Stimulated activated CD8-positive, alpha-beta memory T cell treated with anti-CD3 and anti-CD28 coated beads, Interleukin-15, amount 100 ng/mL, for 48 hours (primary cell): ENCODE measurements at regions not wholly inside any gene's neighbourhood (a gene's known extent, or its start where the extent isn't known, plus 50 kb on each side); places are given as distances from the start of the nearest gene placed in this dataset.
"Not testable (repeated sequence)": the region's sequence is repeated elsewhere in the genome, so short reads cannot be mapped to it uniquely, and the experiment has no call there.

Experiments used
- DNase-seq, 2 donors: peaks; one replicate each; pipeline ENCODE4 v3.0.0-alpha.2; 2020; ENCODE audit warnings: low read depth in 2 of 2

DNA sequence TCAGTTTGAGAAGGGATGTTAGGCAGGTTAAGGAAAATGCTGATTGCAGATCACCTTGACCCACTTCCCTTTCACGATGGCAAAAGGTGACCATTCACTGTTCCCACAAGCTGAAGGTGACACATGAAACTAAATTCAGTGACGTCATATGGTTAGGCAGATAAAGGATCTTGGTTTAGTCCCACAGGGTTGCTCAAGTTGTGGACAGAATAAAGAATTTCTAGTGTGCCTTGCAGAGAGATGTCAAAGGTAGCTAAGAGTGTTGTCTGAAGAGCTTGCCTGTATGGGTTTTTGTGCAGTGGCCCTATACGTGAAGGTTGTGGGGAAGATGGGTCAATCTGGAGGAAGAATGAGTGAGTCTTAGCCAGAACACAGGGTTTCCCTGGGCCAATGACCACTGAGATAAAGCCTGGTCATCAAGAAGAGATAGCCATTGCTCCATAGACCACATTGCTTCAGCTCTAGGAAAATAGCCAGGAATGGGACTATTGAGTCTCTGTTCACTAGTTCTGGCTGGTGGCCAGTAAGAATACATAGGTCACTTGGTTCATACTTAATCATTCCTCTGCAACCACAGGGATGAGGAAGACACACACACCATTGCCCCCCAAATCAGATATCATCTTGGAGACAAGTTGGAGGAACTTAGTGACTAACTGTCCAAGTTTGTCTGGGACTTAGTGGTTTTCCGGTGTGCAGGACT, 148.5 kb upstream of the ATXN1 start:
- no peak for DNase-seq

DNA sequence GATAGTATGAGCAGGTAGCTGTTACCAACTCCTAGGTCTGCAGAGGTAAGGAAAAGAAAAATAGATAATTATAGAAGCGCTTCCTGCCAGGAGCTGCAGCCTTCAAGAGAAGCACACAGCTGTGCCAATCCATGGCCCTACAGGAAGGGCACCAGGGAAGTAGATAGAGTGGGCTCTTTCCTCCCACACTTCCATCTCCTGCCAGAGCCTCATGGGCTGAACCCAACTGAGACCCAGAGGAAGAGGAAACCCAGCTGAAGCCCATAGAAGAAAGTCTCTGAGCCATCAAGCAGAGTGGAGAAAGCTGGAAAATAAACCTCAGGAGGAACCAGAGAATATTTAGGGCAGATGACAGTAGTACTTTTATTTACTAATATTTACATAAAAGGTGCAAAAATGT, 146.7 kb upstream of the ATXN1 start:
- no peak for DNase-seq

DNA sequence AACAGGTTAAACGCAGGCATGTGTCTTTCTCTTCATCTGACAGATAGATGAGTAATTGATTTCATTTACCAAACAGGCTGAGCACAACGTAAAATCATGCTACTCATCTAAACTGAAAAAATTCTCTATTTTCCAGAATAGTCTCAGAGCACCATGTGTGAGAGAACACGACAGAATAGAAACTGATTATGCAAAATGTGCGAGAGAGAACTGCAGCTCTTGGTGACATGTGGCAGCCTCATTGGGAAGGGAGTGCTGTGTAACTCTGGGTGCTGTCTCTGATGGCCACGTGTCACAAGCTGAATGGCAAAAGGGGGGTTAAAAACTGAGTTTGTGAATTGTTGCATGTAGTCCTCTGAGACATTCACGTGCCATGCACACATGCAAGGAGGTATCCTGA, 143.7 kb upstream of the ATXN1 start:
- no peak for DNase-seq

DNA sequence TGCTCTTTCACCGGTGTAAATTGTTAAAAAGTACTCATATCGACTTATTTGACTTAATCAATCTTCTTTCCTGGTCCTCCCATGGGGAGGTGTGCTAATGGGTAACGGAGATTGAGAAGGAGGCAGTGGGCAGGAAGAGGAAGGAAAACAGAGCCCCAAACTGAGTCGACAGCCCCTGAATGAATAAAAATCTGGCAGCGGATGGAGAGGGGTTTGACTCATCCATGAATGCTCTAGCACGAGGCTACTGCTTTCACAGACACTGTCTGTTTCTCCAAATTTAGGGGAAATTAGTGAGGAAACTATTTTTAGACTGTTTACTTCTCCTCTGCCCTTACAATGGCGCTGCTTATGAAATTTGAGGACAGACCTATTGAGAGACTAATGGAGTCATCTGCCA, 142.2 kb upstream of the ATXN1 start:
- DNase-seq = no peak

DNA sequence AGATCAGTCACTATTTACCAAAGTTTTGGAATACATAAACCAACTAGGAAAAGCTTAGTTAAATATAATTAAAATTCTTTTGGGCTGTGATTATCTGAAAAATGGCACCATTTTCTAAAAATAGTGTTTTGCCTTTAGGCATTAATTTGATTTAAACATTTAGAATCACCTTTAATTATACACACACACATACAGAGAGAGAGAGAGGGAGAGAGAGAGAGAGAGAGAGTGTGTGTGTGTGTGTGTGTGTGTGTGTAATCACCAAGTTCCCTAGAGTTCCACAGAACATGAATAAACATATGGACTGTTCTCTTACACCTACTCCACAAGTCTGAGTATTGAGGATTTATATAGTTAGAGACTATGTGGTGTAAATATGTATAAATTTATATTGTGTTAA, 141.2 kb upstream of the ATXN1 start:
- DNase-seq = no peak

DNA sequence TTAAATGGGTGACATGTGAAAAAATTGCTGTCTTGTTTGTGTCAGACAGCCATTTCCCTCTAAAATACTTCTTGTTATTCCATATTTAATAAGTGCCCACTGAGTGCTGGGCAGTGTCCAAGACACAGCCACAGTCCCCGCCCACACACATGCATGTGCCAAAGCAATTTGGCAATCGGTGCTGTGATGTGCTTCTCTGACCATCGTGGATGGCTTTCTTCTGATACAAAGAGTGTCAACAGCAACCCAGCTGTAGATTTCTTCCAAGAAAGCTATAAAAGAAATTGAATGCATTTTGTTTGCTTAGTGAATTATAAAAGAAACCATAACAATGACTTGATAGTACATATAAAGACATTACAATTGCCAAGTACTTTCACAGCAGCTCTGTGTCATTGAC, 140.5 kb upstream of the ATXN1 start:
- DNase-seq = no peak

DNA sequence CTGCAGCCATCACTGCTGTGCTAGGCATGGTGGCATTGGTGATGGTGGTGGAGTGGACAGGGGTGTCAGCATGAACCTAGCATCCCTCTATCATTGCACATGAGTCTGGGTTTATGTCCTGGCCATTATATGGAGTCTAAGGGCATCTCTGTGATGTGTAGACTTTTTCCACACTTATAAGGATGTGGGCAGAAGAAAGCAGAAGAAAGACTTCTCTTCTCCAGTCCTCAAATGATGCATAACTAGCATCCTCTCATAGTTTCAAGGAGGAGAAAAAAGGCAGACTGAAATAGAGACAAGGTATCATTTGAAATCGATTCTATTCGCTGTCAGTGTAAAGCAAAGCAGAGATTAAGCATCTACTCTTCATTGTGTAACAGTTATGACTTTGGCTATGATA, 140.0 kb upstream of the ATXN1 start:
- DNase-seq = no peak

DNA sequence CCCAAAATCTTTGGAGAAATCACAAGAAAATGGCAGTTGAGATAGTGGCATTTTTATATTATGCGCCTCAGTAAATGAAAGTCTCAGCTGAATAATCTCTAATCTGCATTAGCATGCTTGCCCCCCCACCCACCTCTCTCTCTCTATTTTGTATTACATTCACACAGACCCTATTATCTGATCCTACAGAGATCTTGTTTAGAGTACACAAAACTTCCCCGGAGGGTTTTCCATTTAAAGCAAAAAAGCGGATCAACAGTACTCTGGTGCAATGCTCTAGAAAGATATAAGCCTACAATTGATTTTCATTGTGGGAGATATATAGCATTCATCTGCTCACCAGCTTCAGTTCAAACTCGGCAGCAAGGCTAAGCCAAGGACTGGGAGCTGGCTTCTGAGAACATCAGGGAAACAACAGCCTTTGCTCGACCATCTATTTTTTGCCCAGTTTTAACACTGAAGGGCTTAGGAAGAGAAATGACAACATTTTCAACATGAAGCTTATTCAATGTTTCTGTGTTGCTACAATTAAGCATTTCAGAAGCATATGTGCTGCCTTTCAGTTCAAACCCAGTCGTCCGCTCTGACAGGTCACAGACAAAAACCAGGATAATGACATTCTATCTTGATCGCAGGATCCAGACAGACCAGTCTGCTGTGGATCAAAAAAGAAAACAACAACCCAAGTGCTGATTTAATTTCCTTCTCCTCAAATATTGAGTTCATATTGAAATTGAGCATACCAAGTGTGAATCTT, 137.6 kb upstream of the ATXN1 start:
- no peak for DNase-seq

DNA sequence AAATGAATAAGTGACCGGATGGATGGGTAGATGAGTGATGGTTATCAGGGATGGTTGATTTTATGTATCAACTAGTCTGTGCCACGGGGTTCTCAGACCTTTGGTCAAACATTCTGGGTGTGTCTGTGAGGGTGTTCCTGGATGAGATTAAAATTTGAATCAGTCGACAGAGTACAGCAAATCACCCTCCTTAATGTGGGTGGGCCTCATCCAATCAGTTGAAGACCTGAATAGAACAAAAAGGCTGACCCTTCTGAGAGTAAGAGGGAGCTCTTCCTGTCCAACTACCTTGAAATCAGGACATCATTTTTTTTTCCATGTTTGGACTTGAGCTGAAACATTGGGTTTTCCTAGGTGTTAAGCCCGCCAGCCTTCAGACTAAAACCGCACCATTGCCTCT, 136.4 kb upstream of the ATXN1 start:
- no peak for DNase-seq

DNA sequence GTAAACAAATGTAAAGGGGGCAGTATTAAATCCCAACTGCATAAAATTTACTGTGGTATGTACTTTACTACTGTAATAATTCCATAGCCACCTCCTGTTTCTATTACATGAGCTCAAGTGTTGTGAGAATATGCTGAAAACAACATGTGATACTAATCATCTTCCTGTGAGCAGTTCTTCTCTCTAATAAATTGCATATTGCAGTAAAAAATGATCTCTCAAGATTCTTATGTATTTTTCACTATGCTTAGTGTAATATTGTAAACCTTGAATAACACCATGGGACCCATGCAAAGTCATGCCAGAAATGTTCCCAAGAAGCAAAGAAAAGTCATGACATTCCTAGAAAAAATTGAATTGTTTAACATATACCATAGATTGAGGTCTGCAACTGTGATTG, 133.0 kb upstream of the ATXN1 start:
- no peak for DNase-seq

DNA sequence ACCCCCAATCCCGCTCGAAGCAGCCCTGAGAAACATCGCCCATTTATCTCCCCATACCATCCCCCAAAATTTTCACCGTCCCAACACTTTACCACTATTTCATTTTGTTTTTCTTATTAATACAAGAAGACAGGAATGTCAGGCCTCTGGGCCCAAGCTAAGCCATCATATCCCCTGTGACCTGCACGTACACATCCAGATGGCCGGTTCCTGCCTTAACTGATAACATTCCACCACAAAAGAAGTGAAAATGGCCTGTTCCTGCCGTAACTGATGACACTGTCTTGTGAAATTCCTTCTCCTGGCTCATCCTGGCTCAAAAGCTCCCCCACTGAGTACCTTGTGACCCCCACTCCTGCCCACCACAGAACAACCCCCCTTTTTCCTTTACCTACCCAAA, 129.8 kb upstream of the ATXN1 start:
- DNase-seq = not testable (repeated sequence)

DNA sequence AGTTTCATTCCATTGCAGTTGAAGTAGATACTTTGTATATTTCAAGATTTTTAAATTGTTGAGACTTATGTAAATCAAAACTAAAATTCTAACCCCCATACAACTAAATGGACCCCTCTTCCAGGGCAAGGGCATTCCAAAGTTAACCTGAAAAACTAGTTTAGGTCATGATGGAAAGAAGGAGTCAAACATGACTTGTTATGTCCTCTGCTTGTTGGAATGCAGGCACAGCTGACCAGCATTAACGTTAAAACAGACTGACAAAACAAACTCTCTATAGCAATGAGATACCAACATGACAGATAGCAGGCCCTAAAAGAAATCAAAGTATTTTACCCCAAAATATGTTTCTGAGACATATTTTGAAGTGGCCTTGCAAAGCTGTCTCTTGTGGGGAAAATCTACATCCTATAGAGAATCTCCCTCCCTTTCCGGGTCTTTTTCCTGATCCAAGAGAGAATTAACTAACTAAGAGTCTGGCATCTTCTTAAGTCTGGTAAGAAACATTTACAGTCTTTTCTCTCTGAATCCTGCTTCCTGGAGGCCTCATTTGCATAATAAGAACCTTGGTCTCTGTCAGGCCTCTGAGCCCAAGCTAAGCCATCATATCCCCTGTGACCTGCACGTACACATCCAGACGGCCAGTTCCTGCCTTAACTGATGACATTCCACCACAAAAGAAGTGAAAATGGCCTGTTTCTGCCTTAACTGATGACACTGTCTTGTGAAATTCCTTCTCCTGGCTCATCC, 124.3 kb upstream of the ATXN1 start:
- DNase-seq = no peak

DNA sequence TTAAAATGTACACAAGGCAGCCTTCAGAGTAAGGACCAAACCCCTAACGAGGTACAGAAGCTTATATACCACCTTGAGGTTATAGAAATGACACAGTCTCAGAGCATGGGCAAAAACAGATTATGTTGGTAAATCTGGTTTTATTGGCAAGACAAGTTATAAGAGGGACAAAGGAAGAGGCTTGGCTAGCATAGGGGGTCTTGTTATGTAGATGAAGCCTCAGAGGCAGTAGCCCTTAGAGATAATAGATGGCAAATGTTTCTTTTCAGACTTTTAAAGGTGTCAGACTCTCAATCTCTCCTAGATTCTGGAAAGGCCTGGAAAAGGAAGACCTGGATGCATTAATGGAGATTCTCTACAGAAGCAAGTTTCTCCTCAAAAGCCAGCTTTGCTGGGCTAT, 123.3 kb upstream of the ATXN1 start:
- DNase-seq = no peak

DNA sequence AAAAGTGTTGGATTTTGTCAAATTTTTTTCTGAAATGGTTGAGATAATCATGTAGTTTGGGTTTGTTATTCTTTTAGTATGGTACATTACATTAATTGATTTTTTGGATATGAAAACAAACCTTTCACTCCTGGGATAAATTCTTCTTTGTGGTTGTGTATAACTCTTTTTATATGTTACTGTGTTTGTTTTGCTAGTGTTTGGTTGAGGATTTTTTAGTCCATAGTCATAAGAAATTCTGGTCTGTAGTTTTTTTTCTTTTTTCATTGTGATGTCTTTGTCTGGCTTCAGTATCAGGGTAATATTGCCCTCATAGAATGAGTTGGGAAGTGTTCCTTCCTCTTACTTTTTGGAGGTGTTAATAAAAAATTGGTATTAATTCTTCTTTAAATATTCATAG, 122.2 kb upstream of the ATXN1 start:
- no peak for DNase-seq

DNA sequence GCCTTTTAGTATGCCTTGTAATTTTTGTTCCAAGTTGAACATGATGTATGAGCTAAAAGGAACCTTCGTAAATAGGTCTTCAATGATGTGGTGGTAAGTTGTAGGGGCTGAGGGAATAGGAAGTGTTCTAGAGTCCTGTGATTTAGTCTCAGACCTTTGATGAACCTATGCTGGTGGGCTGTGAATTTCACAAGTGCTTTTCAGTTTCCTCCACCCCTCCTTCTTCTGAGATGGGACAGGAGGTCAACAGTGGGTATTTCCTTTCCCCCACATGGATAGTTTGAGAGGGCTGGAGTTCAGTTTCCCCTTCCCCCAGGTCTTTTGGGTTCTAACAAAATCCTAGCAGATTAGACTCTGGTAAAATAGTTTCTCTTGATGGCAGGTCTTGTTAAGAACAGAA, 121.0 kb upstream of the ATXN1 start:
- DNase-seq = no peak

DNA sequence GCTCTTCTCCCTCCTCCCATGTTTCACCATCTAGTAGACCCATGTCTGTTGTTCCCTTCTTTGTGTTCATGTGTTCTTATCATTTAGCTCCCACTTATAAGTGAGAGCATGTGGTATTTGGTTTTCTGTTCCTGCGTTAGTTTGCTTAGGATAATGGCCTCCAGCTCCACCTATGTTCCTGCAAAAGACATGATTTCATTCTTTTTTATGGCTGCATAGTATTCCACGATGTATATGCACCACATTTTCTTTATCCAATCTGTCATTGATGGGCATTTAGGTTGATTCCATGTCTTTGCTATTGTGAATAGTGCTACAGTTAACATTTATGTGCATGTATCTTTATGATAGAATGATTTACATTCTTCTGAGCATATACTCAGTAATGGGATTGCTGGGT, 115.6 kb upstream of the ATXN1 start:
- not testable (repeated sequence) for DNase-seq

DNA sequence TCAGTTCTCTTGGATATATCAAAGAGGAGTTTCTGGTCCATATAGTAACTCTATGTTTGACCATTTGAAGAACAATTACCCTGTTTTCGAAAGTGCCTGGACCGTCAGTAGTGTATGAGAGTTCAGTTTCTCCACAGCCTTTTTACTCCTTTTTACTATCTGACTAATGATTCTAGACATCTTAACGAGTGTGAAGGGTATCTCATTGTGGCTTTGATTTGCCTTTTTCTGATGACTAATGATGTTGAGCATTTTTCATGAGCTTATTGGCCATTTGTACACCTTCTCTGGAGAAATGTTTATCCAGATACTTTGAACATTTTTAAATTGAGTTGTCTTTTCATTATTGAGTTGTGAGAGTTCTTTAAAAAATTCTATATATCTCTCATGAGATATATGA, 114.9 kb upstream of the ATXN1 start:
- DNase-seq = no peak

DNA sequence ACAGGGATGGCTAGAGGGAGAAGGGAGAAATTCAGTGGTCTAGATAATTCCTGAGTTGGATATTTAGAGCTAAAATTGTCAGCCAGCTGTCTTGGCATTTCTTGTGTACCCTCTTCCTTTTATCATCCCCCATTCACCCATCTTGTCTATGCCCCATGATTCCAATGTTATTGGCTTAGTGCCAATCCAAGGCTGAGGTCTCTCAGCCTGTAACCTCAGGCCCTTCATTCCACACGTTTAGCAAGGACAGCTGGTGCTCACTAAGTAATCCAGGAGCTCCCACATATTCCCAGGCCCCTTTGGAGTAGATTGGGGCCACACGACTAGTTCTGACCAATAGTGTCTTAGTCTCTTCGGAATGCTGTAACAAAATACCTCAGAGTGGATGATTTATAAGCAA, 112.4 kb upstream of the ATXN1 start:
- no peak for DNase-seq

DNA sequence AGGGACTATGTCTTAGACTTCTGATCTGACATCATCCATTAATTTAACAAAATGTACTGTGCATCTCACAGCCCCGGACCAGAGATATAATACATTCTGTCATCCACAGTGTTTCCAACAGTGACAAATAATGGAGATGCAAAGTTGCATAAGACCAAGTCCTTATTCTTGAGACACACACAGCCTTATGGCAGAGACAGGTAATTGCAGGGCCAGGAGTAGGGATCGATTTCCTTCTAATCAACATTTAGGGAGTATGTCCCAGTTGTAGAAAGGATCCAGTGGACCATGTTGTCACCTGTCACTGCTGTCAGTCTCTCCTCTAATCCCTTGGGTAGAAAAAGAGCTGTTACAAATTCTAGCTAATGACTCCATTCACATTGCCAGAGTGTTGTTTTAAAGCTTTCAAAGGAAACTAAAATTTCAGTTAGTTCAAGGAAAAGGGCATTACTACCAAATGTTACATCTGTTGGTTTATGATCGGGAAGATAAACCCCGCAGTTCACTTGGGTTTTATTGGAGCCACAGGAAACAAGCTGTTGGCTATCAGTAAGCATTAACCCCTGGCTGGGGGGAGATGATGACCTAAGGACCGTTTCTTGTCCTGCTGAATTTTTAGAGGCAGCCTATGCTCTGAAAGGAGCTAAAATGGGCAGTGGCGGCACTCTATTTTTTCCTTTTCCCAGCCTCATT, 111.4 kb upstream of the ATXN1 start:
- no peak for DNase-seq

DNA sequence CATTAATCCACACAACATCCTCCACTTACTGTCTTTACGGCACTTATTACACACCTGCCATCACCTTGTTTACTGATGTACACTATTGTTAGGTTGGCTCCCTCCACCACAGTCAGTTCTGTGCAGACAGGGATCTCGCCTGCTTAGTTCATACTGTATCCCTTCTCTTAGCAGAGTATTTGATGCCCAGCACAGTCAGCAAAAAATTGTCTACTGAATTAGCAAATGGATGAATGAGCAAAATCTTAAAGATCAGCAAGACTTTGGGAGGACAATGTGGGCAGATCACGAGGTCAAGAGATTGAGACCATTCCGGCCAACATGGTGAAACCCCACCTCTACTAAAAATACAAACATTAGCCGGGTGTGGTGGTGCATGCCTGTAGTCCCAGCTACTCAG, 109.8 kb upstream of the ATXN1 start:
- DNase-seq = no peak

DNA sequence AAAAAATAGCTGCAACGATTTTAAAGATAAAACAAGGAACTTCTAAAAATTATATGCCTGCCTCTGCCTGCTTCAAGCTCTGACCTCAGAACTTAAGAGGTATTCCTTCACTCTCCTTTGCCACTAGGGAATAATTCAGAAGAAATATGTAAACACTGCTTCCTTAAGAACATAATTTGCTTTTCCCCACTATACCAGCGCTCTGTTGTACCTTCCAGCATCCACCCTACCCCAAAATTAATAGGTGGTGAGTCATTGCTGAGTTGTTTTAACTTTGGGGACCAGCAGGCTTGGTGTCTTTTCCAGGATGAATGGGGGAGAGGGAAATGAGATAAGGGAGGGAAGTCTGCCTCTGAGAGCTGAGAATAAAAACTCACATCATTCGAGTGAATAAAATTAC, 107.7 kb upstream of the ATXN1 start:
- no peak for DNase-seq

DNA sequence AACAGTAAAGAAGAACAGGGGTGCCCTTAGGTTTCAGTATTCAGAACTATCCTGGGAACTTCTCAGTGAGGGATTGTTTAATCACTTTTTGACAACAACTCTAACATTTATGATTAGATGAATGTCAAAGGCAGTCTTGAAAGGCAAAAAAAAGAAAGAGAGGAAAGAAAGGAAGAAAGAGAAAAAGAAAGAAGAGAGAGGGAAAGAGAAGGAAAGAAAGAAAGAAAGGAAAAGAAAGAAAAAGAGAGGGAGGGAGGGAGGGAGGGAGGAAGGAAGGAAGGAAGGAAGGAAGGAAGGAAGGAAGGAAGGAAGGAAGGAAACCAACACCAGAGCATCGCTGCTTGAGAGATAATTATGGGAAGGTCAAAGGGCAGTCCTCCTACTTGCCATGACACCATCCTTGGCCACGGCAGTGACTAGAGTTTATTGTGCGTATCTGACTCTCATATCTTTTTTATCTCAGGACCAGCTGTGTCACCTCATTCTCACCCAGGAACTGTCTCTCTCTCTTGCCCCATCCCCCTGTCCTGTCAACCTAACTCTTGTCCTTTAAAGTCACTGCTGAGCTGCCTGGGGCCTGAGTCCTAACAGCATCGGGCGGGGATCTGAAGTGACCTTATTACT, 96.8 kb upstream of the ATXN1 start:
- DNase-seq = no peak
